Occipital lobe (tissue), 1 donor: ENCODE measurements at regions not wholly inside any gene's neighbourhood (a gene's known extent, or its start where the extent isn't known, plus 50 kb on each side); places are given as distances from the start of the nearest gene placed in this dataset.
"Not testable (repeated sequence)": the region's sequence is repeated elsewhere in the genome, so short reads cannot be mapped to it uniquely, and the experiment has no call there.

ENCODE experiments used
- DNase-seq: peaks from one replicate; lab custom pipeline; 2025; lab: John Stamatoyannopoulos, UW

DNA sequence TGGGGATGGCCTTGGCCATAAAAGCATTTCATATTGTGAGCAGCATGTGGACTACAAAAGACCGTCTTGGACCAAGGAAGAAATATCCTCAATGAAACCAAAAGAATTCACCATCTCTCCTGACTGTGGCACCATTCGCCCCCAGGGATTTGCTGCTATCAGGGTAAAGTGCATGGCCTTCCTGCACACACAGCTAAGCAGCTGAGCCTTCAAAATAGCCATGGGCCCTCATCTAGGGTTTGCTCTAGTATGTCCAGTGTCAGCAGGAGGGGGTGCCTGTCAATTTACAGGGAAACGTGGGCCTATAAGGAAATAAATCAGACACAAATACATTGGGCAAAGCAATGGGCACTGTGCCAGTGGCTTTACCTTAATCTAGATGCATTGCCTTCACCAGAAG, 296.6 kb upstream of the NBPF12 start:
- not testable (repeated sequence) for DNase-seq

- DNase-seq: not testable (repeated sequence)
Observed at GRCh38 chr1:146640671-146641070, 297.5 kb upstream of the NBPF12 start.

DNA sequence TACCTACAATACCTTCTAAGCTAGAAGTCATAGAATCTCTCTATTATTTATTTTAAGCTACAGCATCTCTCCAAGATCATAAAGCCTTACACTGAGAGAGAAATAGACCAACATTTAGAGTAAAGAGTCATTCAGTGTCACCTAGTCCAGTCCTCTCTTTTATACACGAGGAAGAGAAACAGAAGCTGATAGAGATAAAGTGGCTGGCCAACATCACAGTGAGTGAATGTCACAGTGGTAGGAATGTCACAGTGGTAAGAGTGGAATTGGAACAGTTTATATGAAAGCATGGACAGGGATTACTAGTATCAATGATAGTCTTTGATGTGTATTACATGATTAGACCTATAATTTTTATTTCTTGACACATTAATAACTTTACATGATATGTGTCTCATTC, 307.8 kb upstream of the NBPF12 start:
- DNase-seq: not testable (repeated sequence)

DNA sequence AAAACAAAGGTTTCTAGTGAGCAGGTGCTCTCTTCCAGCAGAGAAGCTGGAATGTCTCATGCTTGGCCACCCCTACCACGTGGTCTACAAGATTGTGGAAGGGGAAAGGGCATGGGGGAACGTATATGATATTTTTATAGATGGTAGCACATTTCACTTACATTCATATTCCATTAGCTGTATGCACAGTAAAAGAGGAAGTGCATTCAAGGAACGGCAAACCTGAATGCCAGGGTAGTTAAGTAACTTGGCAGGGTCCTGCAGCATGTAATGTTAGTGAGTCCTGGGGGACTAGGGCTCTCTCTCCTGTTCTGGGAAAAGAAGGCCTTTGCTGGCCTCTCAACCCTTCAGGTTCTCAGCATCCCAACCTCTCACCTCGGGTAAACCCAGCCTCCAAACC, 319.5 kb upstream of the NBPF12 start:
- DNase-seq: not testable (repeated sequence)

- not testable (repeated sequence) for DNase-seq
Observed at GRCh38 chr1:146604681-146605080, 333.4 kb upstream of the NBPF12 start.

DNA sequence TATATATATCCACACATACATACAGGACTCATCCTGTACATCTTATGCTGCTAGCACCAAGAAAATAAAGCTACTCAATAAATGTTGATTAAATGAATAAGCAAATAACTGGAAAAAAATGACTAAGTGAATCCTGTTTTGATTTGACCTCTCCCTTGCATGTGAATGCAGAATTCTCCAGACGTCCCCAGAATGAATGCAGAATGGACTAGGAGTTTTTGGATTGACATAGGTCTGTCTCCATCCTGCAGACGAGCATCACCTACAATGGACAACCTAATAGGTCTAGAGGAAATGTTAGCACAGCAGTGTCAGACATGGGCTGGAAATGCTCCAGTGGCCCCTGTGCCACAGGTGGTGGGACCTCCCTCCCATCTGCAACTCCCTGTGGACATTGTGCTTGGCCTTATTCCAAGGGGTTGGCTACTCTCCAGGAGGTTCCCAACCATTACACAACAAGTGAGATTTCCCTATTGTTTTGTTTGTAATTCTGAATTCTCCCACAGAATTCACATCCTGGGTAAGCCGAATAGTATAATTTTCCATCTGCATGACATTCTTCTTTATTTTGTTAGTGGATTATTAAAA, 337.3 kb upstream of the NBPF12 start:
- DNase-seq: not testable (repeated sequence)

- not testable (repeated sequence) for DNase-seq
Observed at GRCh38 chr1:146599906-146600305, 338.2 kb upstream of the NBPF12 start.

- not testable (repeated sequence) for DNase-seq
Observed at GRCh38 chr1:146581229-146581628, 352.4 kb upstream of the NOTCH2NLA start.

- DNase-seq: not testable (repeated sequence)
Observed at GRCh38 chr1:146567541-146567940, 338.7 kb upstream of the NOTCH2NLA start.

DNA sequence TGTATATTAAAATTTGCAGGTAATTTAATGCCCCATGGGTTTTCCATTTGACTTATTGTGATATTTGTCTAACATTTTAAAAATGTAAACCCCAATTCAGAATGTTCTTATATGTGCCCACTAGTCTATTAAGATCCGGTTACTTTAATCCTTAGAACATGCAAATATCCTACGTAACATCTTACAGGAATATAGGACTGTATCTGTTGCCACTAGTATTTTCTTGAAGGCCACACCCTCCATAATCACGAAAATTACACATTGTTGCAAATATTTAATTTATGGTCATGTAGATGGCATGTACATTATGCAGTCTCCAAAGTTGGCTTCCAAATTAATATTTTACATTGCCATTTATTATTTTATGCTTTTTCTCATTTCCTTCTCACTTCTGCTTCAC, 329.2 kb upstream of the NOTCH2NLA start:
- DNase-seq: not testable (repeated sequence)

- not testable (repeated sequence) for DNase-seq
Observed at GRCh38 chr1:146556405-146556804, 327.6 kb upstream of the NOTCH2NLA start.

GRCh38 chr1:146552414-146552813, 323.6 kb upstream of the NOTCH2NLA start:
- not testable (repeated sequence) for DNase-seq

DNA sequence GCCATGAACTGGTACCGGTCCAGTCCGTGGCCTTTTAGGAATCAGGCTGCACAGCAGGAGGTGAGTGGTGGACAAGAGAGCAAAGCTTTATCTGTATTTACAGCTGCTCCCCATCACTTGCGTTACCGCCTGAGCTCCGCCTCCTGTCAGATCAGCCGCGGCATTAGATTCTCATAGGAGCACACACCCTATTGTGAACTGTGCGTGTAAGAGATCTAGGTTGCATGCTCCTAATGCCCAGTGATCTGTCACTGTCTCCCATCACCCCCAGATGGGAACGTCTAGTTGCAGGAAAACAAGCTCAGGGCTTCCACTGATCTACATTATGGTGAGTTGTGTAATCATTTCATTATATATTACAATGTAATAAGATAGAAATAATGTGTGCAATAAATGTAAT, 319.9 kb upstream of the NOTCH2NLA start:
- DNase-seq: not testable (repeated sequence)

- DNase-seq: not testable (repeated sequence)
Observed at GRCh38 chr1:146546189-146546588, 317.4 kb upstream of the NOTCH2NLA start.

DNA sequence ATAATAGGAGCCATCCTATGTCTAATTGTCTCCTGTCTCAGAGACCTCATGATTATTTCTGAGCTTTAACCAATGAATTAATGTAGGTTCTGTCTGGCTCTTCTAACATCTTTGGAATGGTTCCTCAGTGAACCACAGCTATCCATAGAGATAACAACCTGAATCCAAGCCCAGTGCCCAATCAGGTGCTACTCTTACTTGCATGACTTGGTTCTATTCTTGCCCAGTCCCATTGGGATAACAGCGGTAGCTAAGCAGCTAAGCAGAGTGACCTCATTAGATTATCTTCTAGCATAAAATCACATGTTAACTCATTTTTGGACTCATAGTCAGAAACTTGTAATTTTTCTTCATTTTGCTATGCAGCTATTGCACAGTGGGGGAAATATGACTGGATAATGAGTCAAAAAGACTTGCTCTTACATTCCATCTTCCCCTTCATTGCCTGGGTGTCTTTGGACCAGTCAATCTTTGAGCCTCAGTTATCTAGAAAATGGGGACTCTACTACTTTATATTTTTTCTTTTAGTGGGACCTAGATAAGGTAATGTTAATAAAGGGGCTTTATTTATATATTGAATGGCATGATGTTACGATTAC, 309.1 kb upstream of the NOTCH2NLA start:
- DNase-seq: not testable (repeated sequence)

DNA sequence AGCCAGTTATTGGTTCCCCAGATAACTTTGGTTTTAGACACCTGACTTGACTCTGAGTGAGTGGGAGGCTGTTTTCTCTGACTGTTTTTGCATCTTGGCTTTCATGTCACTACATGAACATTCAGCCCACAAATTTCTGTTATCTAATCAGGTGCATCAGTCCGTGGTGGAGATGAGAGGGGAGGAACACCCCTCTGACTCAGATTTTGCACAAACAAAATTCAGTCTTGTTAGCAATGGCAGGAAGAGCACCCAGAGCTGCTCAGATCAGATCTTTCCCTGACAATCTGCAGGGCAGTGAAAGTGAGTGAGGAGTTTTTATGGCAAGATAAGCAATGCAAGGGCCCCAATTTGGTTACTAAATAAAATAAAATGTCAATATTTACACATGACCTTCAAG, 307.2 kb upstream of the NOTCH2NLA start:
- not testable (repeated sequence) for DNase-seq

GRCh38 chr1:146535575-146535974, 306.8 kb upstream of the NOTCH2NLA start:
- DNase-seq: not testable (repeated sequence)

DNA sequence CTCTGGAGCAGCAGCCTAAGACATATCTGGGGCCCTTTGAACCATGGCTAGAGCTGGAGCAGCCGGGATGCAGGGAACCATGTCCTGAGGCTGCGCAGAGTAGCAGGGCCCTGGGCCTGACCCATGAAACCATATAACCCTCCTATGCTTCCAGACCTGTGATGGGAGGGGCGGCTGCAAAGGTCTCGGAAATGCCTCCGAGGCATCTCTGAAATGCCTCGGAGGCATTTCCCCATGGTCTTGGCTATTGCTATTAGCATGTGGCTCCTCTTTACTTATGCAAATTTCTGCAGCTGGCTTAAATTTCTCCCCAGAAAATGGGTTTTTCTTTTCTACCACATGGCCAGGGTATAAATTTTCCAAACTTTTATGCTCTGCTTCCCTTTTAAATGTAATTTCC, 302.1 kb upstream of the NOTCH2NLA start:
- DNase-seq: not testable (repeated sequence)

GRCh38 chr1:146522812-146523211, 294.0 kb upstream of the NOTCH2NLA start:
- DNase-seq: not testable (repeated sequence)

DNA sequence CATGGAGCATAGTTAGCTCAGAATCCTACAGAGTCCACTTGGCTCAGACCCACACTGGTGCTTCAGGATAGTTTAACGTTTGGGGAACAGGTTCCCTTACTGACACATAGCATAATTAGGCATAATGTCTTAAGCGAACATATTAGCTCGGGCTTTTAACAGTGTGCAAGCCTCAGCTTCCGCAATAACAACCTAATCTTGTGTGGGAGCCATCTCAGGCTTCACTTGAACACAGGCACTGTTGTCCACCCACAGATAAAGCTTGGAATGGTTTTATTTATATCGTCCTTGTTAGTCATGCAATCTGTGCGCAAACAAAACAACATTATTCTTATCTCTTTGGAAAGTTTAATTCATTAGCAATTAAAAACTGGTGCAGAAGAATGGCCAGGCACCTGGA, 293.5 kb upstream of the NOTCH2NLA start:
- not testable (repeated sequence) for DNase-seq

DNA sequence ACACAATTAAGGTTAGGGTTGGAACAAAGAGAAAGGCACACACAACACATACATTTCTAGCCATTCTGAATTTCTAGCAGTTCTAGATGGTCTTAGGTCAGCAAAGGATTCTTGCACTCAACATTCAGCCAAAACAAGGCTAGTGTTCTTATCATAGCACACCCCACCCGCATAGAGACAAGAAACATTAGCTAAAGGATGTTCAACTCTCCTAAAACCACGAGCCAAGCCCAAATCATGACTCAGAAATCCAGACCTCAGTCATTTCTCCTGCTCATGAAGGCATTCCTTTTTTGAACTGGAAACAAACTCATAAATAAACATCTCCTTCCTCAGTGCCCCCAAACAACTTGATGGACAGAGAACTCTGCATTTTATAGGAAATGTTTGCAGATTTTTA, 293.0 kb upstream of the NOTCH2NLA start:
- not testable (repeated sequence) for DNase-seq

DNA sequence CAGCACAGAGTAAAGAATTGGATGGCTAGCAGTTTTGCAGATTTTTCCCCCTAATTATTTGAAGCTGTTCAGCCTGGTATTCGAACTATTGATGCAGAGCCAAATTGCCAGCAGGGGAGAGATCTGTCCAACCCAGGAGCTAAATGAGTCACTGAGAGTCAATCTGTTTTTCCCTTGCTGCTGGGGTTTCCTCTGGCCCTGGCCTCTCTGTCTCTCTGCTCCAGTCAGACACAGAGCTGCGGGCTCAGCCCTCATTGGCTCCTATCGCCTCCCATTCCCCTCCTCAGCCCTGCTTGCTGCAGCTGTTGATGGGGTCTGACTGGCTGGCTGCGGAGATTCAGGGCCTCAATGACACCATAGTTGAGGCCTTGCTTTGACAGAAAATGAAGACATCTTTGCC, 284.9 kb upstream of the NOTCH2NLA start:
- DNase-seq: not testable (repeated sequence)

- DNase-seq: not testable (repeated sequence)
Observed at GRCh38 chr1:146511047-146511777, 282.4 kb upstream of the NOTCH2NLA start.
